ENCODE measurements at regions not wholly inside any gene's neighbourhood (a gene's known extent, or its start where the extent isn't known, plus 50 kb on each side); places are given as distances from the start of the nearest gene placed in this dataset.
A peak's percentile ranks its signal among the peaks of the same experiment; 100 is the strongest.

DNA sequence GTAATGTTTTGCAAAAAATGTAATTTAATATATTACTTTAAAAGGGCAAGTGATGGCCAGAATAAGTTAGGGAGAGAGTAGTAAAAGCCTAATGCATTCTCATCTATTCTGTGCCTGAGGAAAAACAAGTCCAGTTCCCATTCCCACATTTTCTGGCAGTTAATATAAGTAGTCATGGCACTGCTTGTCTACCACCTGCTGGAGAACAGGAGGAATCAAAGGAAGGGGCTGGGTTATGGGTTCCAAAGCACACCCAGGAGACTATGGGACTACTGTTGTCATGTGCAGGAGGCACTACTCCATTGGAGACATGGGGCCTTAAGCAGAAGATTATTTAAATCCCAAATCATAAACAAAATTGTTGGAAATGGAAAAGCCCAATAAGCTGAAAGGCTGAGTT, 2618.6 kb downstream of the ARAP2 start:
- TF ChIP-seq CTCF (IDR thresholded peaks at IDR 0.05) (peak; percentile 23), EZH2phosphoT487 (IDR thresholded peaks at IDR 0.05) (no peak), EZH2 (IDR thresholded peaks at IDR 0.05) (no peak)
- DNase-seq (ENCODE audit: low spot score) = peak; percentile 6
- H2AFZ ChIP-seq (replicated peaks) = no peak overlapping the region
- H3K79me2 ChIP-seq (ENCODE audit: low read depth) = no peaks in the 10 kb centered on the region
- no peaks in the 10 kb centered on the region for H3K27me3 ChIP-seq
- no peaks in the 10 kb centered on the region for H3K27me3 Mint-ChIP-seq (ENCODE audit: insufficient read depth, low read depth)
- H3K9me3 ChIP-seq (ENCODE audit: low read depth) = no peaks in the 10 kb centered on the region
- no peak overlapping the region for H3K27ac Mint-ChIP-seq
- no peak overlapping the region for H3K4me3 ChIP-seq
- no peak overlapping the region for H3K4me2 ChIP-seq
- H3K9me3 Mint-ChIP-seq = no peaks in the 10 kb centered on the region
- H3K4me1 ChIP-seq = no peaks in the 10 kb centered on the region
- no peaks in the 10 kb centered on the region for H3F3A ChIP-seq (ENCODE audit: low read depth)
- no peaks in the 10 kb centered on the region for H3K36me3 ChIP-seq
- H3K4me3 Mint-ChIP-seq = no peak overlapping the region
- H3K36me3 Mint-ChIP-seq = no peaks in the 10 kb centered on the region
- H3K9ac ChIP-seq = no peak overlapping the region
- peaks cover 5% of the 10 kb centered on the region for H3K4me1 Mint-ChIP-seq
- no peaks in the 10 kb centered on the region for H4K20me1 ChIP-seq (ENCODE audit: low read depth)
- H3K27ac ChIP-seq = no peak overlapping the region

DNA sequence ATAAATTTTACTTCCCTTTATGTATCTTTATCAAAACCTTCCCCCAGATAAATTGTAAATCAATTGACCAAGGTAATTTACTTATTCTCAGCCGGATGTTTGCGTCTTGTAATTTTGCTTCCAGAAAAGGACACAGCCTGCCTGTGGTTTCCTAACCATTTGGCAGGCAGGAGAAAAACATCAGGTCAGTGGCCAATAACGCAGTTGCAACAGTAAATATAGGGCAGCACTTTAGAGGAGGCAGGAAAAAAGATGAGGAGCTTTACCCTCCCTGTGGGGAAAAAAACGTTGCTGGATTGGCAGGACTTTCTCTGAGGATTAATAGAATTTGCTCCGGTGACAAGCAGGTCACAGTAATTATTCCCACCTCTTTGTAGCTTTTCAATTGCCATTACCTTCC, 2618.1 kb downstream of the ARAP2 start:
- no peak overlapping the region for H3K27ac Mint-ChIP-seq

DNA sequence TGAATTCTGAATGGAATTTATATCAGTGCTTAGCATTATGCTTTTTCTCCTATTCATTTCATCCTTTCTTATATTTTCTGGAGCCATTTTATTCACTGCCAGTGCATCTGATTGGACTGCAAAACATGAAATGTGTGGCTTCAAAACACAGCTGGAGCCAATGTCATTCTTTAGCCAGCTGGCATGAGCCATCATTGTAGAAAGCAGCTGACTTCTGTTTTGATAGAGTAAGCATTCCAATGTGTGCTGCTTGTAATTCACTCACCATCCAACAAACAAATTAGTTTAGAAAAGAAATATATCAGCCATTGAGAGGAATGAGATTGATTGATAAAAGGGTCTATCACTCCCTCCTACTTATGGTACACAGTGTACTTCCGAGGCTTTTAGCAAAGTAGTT, 2616.0 kb downstream of the ARAP2 start:
- no peak for DNase-seq (ENCODE audit: low spot score)
- Histone ChIP-seq H3K4me2 (no peak overlapping the region), H3K36me3 (no peaks in the 10 kb centered on the region), H3K79me2 (ENCODE audit: low read depth) (no peaks in the 10 kb centered on the region), H3F3A (ENCODE audit: low read depth) (no peaks in the 10 kb centered on the region), H4K20me1 (ENCODE audit: low read depth) (no peaks in the 10 kb centered on the region), H3K9me3 (ENCODE audit: low read depth) (no peaks in the 10 kb centered on the region), H3K27me3 (no peaks in the 10 kb centered on the region), H3K4me3 (no peak overlapping the region), H3K4me1 (no peaks in the 10 kb centered on the region), H2AFZ (replicated peaks) (no peak overlapping the region), H3K27ac (no peak overlapping the region), H3K9ac (no peak overlapping the region)
- Mint-ChIP-seq H3K4me3 (no peak overlapping the region), H3K27me3 (ENCODE audit: insufficient read depth, low read depth) (no peaks in the 10 kb centered on the region), H3K36me3 (no peaks in the 10 kb centered on the region), H3K27ac (no peak overlapping the region), H3K9me3 (no peaks in the 10 kb centered on the region), H3K4me1 (peaks cover 5% of the 10 kb centered on the region)
- TF ChIP-seq EZH2phosphoT487 (IDR thresholded peaks at IDR 0.05) (no peak), EZH2 (IDR thresholded peaks at IDR 0.05) (no peak), CTCF (IDR thresholded peaks at IDR 0.05) (no peak)

More for the DNA sequence above, 2618.1 kb downstream of the ARAP2 start:
- H3F3A ChIP-seq (ENCODE audit: low read depth) = no peaks in the 10 kb centered on the region
- H3K4me3 Mint-ChIP-seq = no peak overlapping the region
- H3K4me3 ChIP-seq = no peak overlapping the region
- no peak overlapping the region for H2AFZ ChIP-seq (replicated peaks)
- no peak overlapping the region for H3K27ac ChIP-seq
- H3K27me3 ChIP-seq = no peaks in the 10 kb centered on the region
- H3K4me1 ChIP-seq = no peaks in the 10 kb centered on the region
- no peak for TF ChIP-seq EZH2 (IDR thresholded peaks at IDR 0.05)
- TF ChIP-seq EZH2phosphoT487 (IDR thresholded peaks at IDR 0.05) = no peak
- no peak for TF ChIP-seq CTCF (IDR thresholded peaks at IDR 0.05)
- no peak overlapping the region for H3K9ac ChIP-seq
- no peaks in the 10 kb centered on the region for H3K36me3 ChIP-seq
- H3K4me2 ChIP-seq = no peak overlapping the region
- no peaks in the 10 kb centered on the region for H3K36me3 Mint-ChIP-seq
- H3K79me2 ChIP-seq (ENCODE audit: low read depth) = no peaks in the 10 kb centered on the region
- H3K9me3 Mint-ChIP-seq = no peaks in the 10 kb centered on the region
- H4K20me1 ChIP-seq (ENCODE audit: low read depth) = no peaks in the 10 kb centered on the region
- peaks cover 5% of the 10 kb centered on the region for H3K4me1 Mint-ChIP-seq
- no peaks in the 10 kb centered on the region for H3K27me3 Mint-ChIP-seq (ENCODE audit: insufficient read depth, low read depth)
- no peaks in the 10 kb centered on the region for H3K9me3 ChIP-seq (ENCODE audit: low read depth)
- no peak for DNase-seq (ENCODE audit: low spot score)

Measured in neural progenitor cell (in vitro differentiated cells).